ENCODE measurements at regions not wholly inside any gene's neighbourhood (a gene's known extent, or its start where the extent isn't known, plus 50 kb on each side); places are given as distances from the start of the nearest gene placed in this dataset.

- no peaks in the 10 kb centered on the region for H3K36me3 Mint-ChIP-seq (ENCODE audit: unreplicated experiment)
- no peak for DNase-seq (ENCODE audit: extremely low spot score, unreplicated experiment)
- no peak overlapping the region for H3K27ac Mint-ChIP-seq (ENCODE audit: unreplicated experiment)
- peaks cover 31% of the 10 kb centered on the region for H3K4me1 Mint-ChIP-seq (ENCODE audit: unreplicated experiment)
- no peaks in the 10 kb centered on the region for H3K9me3 Mint-ChIP-seq (ENCODE audit: unreplicated experiment)
- H3K4me3 Mint-ChIP-seq (ENCODE audit: unreplicated experiment), result no peak overlapping the region
- no peaks in the 10 kb centered on the region for H3K27me3 Mint-ChIP-seq (ENCODE audit: unreplicated experiment)
- TF ChIP-seq CTCF (IDR thresholded peaks at IDR 0.05), result no peak
Measured at GRCh38 chr6:14031516-14031915, 86.1 kb upstream of the CD83 start.

GRCh38 chr6:14035071-14035847 lies 82.3 kb upstream of the CD83 start:
- no peak for DNase-seq (ENCODE audit: extremely low spot score, unreplicated experiment)
- no peak overlapping the region for H3K4me3 Mint-ChIP-seq (ENCODE audit: unreplicated experiment)
- H3K27me3 Mint-ChIP-seq (ENCODE audit: unreplicated experiment), result no peaks in the 10 kb centered on the region
- no peak for TF ChIP-seq CTCF (IDR thresholded peaks at IDR 0.05)
- H3K9me3 Mint-ChIP-seq (ENCODE audit: unreplicated experiment), result peaks cover 4% of the 10 kb centered on the region
- no peaks in the 10 kb centered on the region for H3K36me3 Mint-ChIP-seq (ENCODE audit: unreplicated experiment)
- peak overlapping the region; percentile 77 for H3K27ac Mint-ChIP-seq (ENCODE audit: unreplicated experiment)
- H3K4me1 Mint-ChIP-seq (ENCODE audit: unreplicated experiment), result peaks cover 41% of the 10 kb centered on the region

- TF ChIP-seq CTCF (IDR thresholded peaks at IDR 0.05), result no peak
- peaks cover 4% of the 10 kb centered on the region for H3K9me3 Mint-ChIP-seq (ENCODE audit: unreplicated experiment)
- no peaks in the 10 kb centered on the region for H3K36me3 Mint-ChIP-seq (ENCODE audit: unreplicated experiment)
- H3K4me3 Mint-ChIP-seq (ENCODE audit: unreplicated experiment), result no peak overlapping the region
- no peaks in the 10 kb centered on the region for H3K27me3 Mint-ChIP-seq (ENCODE audit: unreplicated experiment)
- H3K4me1 Mint-ChIP-seq (ENCODE audit: unreplicated experiment), result peaks cover 41% of the 10 kb centered on the region
- peak overlapping the region; percentile 77 for H3K27ac Mint-ChIP-seq (ENCODE audit: unreplicated experiment)
- no peak for DNase-seq (ENCODE audit: extremely low spot score, unreplicated experiment)
Measured at GRCh38 chr6:14035874-14036273, 81.7 kb upstream of the CD83 start.

GRCh38 chr6:14036911-14037310 lies 80.7 kb upstream of the CD83 start:
- TF ChIP-seq CTCF (IDR thresholded peaks at IDR 0.05), result no peak
- no peak for DNase-seq (ENCODE audit: extremely low spot score, unreplicated experiment)
- Mint-ChIP-seq H3K36me3 (ENCODE audit: unreplicated experiment) (no peaks in the 10 kb centered on the region), H3K4me1 (ENCODE audit: unreplicated experiment) (peaks cover 38% of the 10 kb centered on the region), H3K9me3 (ENCODE audit: unreplicated experiment) (peaks cover 4% of the 10 kb centered on the region), H3K27ac (ENCODE audit: unreplicated experiment) (peak overlapping the region; percentile 70), H3K27me3 (ENCODE audit: unreplicated experiment) (no peaks in the 10 kb centered on the region), H3K4me3 (ENCODE audit: unreplicated experiment) (no peak overlapping the region)

GRCh38 chr6:14037402-14038277 lies 79.9 kb upstream of the CD83 start:
- Mint-ChIP-seq H3K27me3 (ENCODE audit: unreplicated experiment) (no peaks in the 10 kb centered on the region), H3K36me3 (ENCODE audit: unreplicated experiment) (no peaks in the 10 kb centered on the region), H3K4me1 (ENCODE audit: unreplicated experiment) (peaks cover 38% of the 10 kb centered on the region), H3K27ac (ENCODE audit: unreplicated experiment) (peak overlapping the region; percentile 70), H3K4me3 (ENCODE audit: unreplicated experiment) (no peak overlapping the region), H3K9me3 (ENCODE audit: unreplicated experiment) (peaks cover 4% of the 10 kb centered on the region)
- no peak for DNase-seq (ENCODE audit: extremely low spot score, unreplicated experiment)
- TF ChIP-seq CTCF (IDR thresholded peaks at IDR 0.05), result no peak

All from osteocyte (in vitro differentiated cells).